ENCODE measurements at regions not wholly inside any gene's neighbourhood (a gene's known extent, or its start where the extent isn't known, plus 50 kb on each side); places are given as distances from the start of the nearest gene placed in this dataset.

- TF ChIP-seq CTCF (IDR thresholded peaks at IDR 0.05), result no peak
- TF ChIP-seq POLR2A (IDR thresholded peaks at IDR 0.05), result no peak
These were observed 114.5 kb upstream of the INHBA start for GRCh38 chr7:41817386-41817785.
